ENCODE measurements at regions not wholly inside any gene's neighbourhood (a gene's known extent, or its start where the extent isn't known, plus 50 kb on each side); places are given as distances from the start of the nearest gene placed in this dataset.

DNA sequence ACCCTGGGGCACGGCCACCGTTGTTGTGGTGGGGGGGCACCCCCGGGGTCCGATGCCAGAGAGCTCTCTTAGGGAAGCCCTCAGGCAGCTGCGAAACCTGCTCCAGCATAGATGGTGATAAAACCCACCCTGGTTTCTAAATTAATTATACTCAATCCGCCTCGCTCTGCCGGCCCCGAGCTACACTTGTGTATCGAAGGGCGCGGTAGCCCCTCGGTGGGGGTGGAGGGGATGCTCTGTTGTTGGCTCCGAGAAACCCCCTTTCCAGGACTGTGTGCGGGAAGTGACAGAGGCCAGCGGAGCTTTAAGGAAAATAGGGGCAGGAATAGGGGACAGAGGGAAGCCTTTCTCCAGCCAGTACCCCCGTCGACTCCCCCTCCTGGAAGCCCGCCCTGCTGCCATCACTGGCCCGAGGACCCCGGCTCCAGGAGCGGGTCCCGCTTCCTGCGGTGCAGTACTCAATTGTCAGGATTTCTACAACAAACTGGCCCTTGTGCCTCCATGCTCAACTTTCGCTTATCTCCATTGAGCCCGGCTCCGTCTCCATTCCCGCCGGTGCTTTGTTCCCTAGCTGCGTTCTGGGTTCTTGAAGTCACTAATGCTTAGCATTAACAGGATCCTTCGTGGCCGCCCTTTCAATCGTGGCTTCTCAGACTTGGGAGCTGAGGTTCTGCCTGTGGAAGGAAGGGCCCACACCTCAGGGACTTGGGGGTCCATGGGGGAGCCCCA, 408.2 kb downstream of the BCOR start:
- TF ChIP-seq EZH2 (IDR thresholded peaks at IDR 0.05; ENCODE audit: borderline replicate concordance, low read length) (no peak), CTCF (IDR thresholded peaks at IDR 0.05; ENCODE audit: low read length) (no peak)
